H9 (cell line): ENCODE measurements at regions not wholly inside any gene's neighbourhood (a gene's known extent, or its start where the extent isn't known, plus 50 kb on each side); places are given as distances from the start of the nearest gene placed in this dataset.

ENCODE experiments used
- DNase-seq: peaks from one replicate; pipeline ENCODE4 v3.0.0-alpha.2; 2017
- H2AFZ ChIP-seq: one replicate; pipeline ENCODE4 v1.6.1; 2013; ENCODE audit warnings: mild to moderate bottlenecking, low read length, control low read depth, moderate library complexity
- H2AK5ac ChIP-seq: 2 replicates; pipeline ENCODE4 v1.6.1; 2013; ENCODE audit warnings: low read length, control low read depth, mixed read lengths; ENCODE audit not compliant: insufficient read length
- H2BK120ac ChIP-seq: one replicate; pipeline ENCODE4 v1.6.1; 2013; ENCODE audit warnings: low read depth, mild to moderate bottlenecking, low read length, control low read depth, inconsistent platforms; ENCODE audit not compliant: poor library complexity, severe bottlenecking
- H2BK12ac ChIP-seq: 2 replicates; pipeline ENCODE4 v1.6.1; 2013; ENCODE audit warnings: low read length, control low read depth, mixed read lengths, low read depth; ENCODE audit not compliant: insufficient read length
- H2BK15ac ChIP-seq: 2 replicates; pipeline ENCODE4 v1.6.1; 2013; ENCODE audit warnings: low read depth, low read length, control low read depth
- H2BK20ac ChIP-seq: one replicate; pipeline ENCODE4 v1.6.1; 2013; ENCODE audit warnings: low read depth, mild to moderate bottlenecking, low read length, control low read depth, inconsistent platforms; ENCODE audit not compliant: poor library complexity, severe bottlenecking
- H2BK5ac ChIP-seq: 2 replicates; pipeline ENCODE4 v1.6.1; 2013; ENCODE audit warnings: low read length, control low read depth, mixed read lengths; ENCODE audit not compliant: insufficient read length
- H3K14ac ChIP-seq: 2 replicates; pipeline ENCODE4 v1.6.1; 2013; ENCODE audit warnings: low read length, control low read depth; ENCODE audit not compliant: insufficient read depth
- H3K18ac ChIP-seq: 2 replicates; pipeline ENCODE4 v1.6.1; 2013; ENCODE audit warnings: low read depth, mild to moderate bottlenecking, mixed read lengths, low read length, control low read depth; ENCODE audit not compliant: insufficient read length
- H3K23ac ChIP-seq: 2 replicates; pipeline ENCODE4 v1.6.1; 2013; ENCODE audit warnings: low read length, control low read depth, mixed read lengths, low read depth; ENCODE audit not compliant: insufficient read length
- H3K23me2 ChIP-seq: 2 replicates; pipeline ENCODE4 v1.6.1; 2013; ENCODE audit warnings: low read depth, mild to moderate bottlenecking, mixed read lengths, low read length, control low read depth; ENCODE audit not compliant: insufficient read length, poor library complexity, severe bottlenecking
- H3K27ac ChIP-seq: 2 replicates; pipeline ENCODE4 v1.5.1; 2013; ENCODE audit warnings: low read length, control low read depth, mixed read lengths, low read depth; ENCODE audit not compliant: insufficient read length
- H3K27me3 ChIP-seq: 2 replicates; pipeline ENCODE4 v1.6.1; 2013; ENCODE audit warnings: low read length, control low read depth, inconsistent platforms; ENCODE audit not compliant: insufficient read depth
- H3K4ac ChIP-seq: 2 replicates; pipeline ENCODE4 v1.6.1; 2013; ENCODE audit warnings: low read depth, mild to moderate bottlenecking, control low read depth, inconsistent platforms, low read length, moderate library complexity
- H3K4me1 ChIP-seq: 2 replicates; pipeline ENCODE4 v1.6.1; 2013; ENCODE audit warnings: low read length, control low read depth, inconsistent platforms; ENCODE audit not compliant: insufficient read depth
- H3K4me2 ChIP-seq: 2 replicates; pipeline ENCODE4 v1.6.1; 2013; ENCODE audit warnings: low read length, control low read depth, mixed read lengths; ENCODE audit not compliant: insufficient read length, insufficient read depth
- H3K56ac ChIP-seq: 2 replicates; pipeline ENCODE4 v1.6.1; 2013; ENCODE audit warnings: low read depth, mild to moderate bottlenecking, mixed read lengths, low read length, control low read depth; ENCODE audit not compliant: insufficient read length
- H3K79me1 ChIP-seq: 2 replicates; pipeline ENCODE4 v1.6.1; 2013; ENCODE audit warnings: low read depth, mild to moderate bottlenecking, moderate library complexity, low read length, control low read depth, inconsistent platforms; ENCODE audit not compliant: insufficient read depth, poor library complexity, severe bottlenecking
- H3K79me2 ChIP-seq: 2 replicates; pipeline ENCODE4 v1.6.1; 2013; ENCODE audit warnings: low read length, control low read depth, inconsistent platforms; ENCODE audit not compliant: insufficient read depth
- H3K9ac ChIP-seq: 2 replicates; pipeline ENCODE4 v1.6.1; 2013; ENCODE audit warnings: low read length, control low read depth, mixed read lengths; ENCODE audit not compliant: insufficient read length; ENCODE audit errors: extremely low read depth
- H3K9me3 ChIP-seq: one replicate; pipeline ENCODE4 v1.6.1; 2013; ENCODE audit warnings: low read depth, low read length, inconsistent platforms; ENCODE audit not compliant: control insufficient read depth
- H3T11ph ChIP-seq: one replicate; pipeline ENCODE4 v1.6.1; 2013; ENCODE audit warnings: mild to moderate bottlenecking, low read length, control low read depth, inconsistent platforms
- H4K20me1 ChIP-seq: one replicate; pipeline ENCODE4 v1.6.1; 2013; ENCODE audit not compliant: control insufficient read depth, insufficient read length, insufficient read depth
- H4K5ac ChIP-seq: 2 replicates; pipeline ENCODE4 v1.6.1; 2013; ENCODE audit warnings: low read depth, mild to moderate bottlenecking, mixed read lengths, low read length, control low read depth; ENCODE audit not compliant: insufficient read length
- H4K8ac ChIP-seq: replicated peaks from 2 replicates; pipeline ENCODE4 v1.6.1; 2013; ENCODE audit warnings: low read length, control low read depth, mixed read lengths, low read depth; ENCODE audit not compliant: insufficient read length
- H4K91ac ChIP-seq: 2 replicates; pipeline ENCODE4 v1.6.1; 2013; ENCODE audit warnings: low read depth, mild to moderate bottlenecking, moderate library complexity, mixed read lengths, low read length, control low read depth; ENCODE audit not compliant: insufficient read length
- H3K27ac Mint-ChIP-seq, 3 experiments: 2 replicates in 2 of 3; 3 replicates in 1 of 3; pipeline ENCODE4 v1.8.0; 2020 to 2021; ENCODE audit warnings: mixed read lengths in 3 of 3, mild to moderate bottlenecking in 1 of 3, moderate library complexity in 1 of 3
- H3K27me3 Mint-ChIP-seq: 2 replicates; pipeline ENCODE4 v1.8.0; 2021; ENCODE audit warnings: low read depth, mild to moderate bottlenecking, moderate library complexity, mixed read lengths
- H3K36me3 Mint-ChIP-seq, 3 experiments: 2 replicates in 2 of 3; 3 replicates in 1 of 3; pipeline ENCODE4 v1.8.0; 2020 to 2021; ENCODE audit warnings: low read depth in 3 of 3, mixed read lengths in 3 of 3; ENCODE audit not compliant: insufficient read depth in 1 of 3
- H3K4me1 Mint-ChIP-seq, 2 experiments: 2 replicates each; pipeline ENCODE4 v1.8.0; 2020; ENCODE audit warnings: mixed read lengths in 2 of 2
- H3K4me3 Mint-ChIP-seq, 2 experiments: 2 replicates in 1 of 2; 3 replicates in 1 of 2; pipeline ENCODE4 v1.8.0; 2020 to 2021; ENCODE audit warnings: mild to moderate bottlenecking in 2 of 2, mixed read lengths in 2 of 2, moderate library complexity in 1 of 2
- H3K9me3 Mint-ChIP-seq, 2 experiments: 2 replicates in 1 of 2; 3 replicates in 1 of 2; pipeline ENCODE4 v1.8.0; 2020; ENCODE audit warnings: mild to moderate bottlenecking in 2 of 2, mixed read lengths in 2 of 2, moderate library complexity in 1 of 2
- CTCF ChIP-seq: fragments of 200-600 bp; sonication (generic); conservative IDR thresholded peaks from 3 replicates; pipeline ENCODE4 v1.8.0; 2021; ENCODE audit warnings: antibody characterized with exemption, mild to moderate bottlenecking
- WGBS: extraction: QIAGEN DNeasy Blood & Tissue Kit; methylation state at CpG from one replicate; pipeline ENCODE4 v1.1.7; 2013; ENCODE audit warnings: missing lambda C conversion rate, low lambda C conversion rate, mixed read lengths; ENCODE audit not compliant: insufficient read length; ENCODE audit errors: extremely low coverage; 5-methylcytosine and 5-hydroxymethylcytosine counted together

GRCh38 chr2:128475427-128476211, 157.0 kb upstream of the HS6ST1 start:
- H3K4me1 Mint-ChIP-seq: peaks cover 5 to 12% of the 10 kb centered on the region in 2 experiments
- no peak overlapping the region for H3K14ac ChIP-seq
- no peak overlapping the region for H2BK12ac ChIP-seq
- no peak overlapping the region for H3K27ac ChIP-seq
- H3K56ac ChIP-seq: no peak overlapping the region
- no peak overlapping the region for H3K4me3 Mint-ChIP-seq
- H3K36me3 Mint-ChIP-seq: peaks cover 1 to 8% (median 2%) of the 10 kb centered on the region in 3 experiments
- no peak overlapping the region for H2BK120ac ChIP-seq
- no peak overlapping the region for H2BK15ac ChIP-seq
- no CpG with 5 or more reads among the region's 17 CpGs for WGBS
- peaks cover under 1% of the 10 kb centered on the region for H3K9me3 ChIP-seq
- no peak overlapping the region for H3K4me2 ChIP-seq
- no peaks in the 10 kb centered on the region for H3K79me1 ChIP-seq
- H4K5ac ChIP-seq: no peak overlapping the region
- no peak overlapping the region for H2AFZ ChIP-seq
- no peaks in the 10 kb centered on the region for H4K20me1 ChIP-seq
- no peak overlapping the region for H3K18ac ChIP-seq
- no peak overlapping the region for H3K9ac ChIP-seq
- no peak overlapping the region for H2BK20ac ChIP-seq
- peaks cover 4% of the 10 kb centered on the region for H3K27me3 Mint-ChIP-seq
- no peaks in the 10 kb centered on the region for H3K79me2 ChIP-seq
- H3K27ac Mint-ChIP-seq: no peak overlapping the region
- no peak overlapping the region for H2BK5ac ChIP-seq
- H3T11ph ChIP-seq: no peak overlapping the region
- TF ChIP-seq CTCF: no peak
- H3K23me2 ChIP-seq: no peaks in the 10 kb centered on the region
- H3K4ac ChIP-seq: no peak overlapping the region
- DNase-seq: peak; percentile 16
- no peak overlapping the region for H2AK5ac ChIP-seq
- no peaks in the 10 kb centered on the region for H3K27me3 ChIP-seq
- no peaks in the 10 kb centered on the region for H3K4me1 ChIP-seq
- no peak overlapping the region for H3K23ac ChIP-seq
- H4K91ac ChIP-seq: no peak overlapping the region
- no peak overlapping the region for H4K8ac ChIP-seq
- H3K9me3 Mint-ChIP-seq: peaks cover 9 to 11% of the 10 kb centered on the region in 2 experiments
